Adrenal gland (tissue), 5 donors: ENCODE measurements at regions not wholly inside any gene's neighbourhood (a gene's known extent, or its start where the extent isn't known, plus 50 kb on each side); places are given as distances from the start of the nearest gene placed in this dataset.
"Not testable (repeated sequence)": the region's sequence is repeated elsewhere in the genome, so short reads cannot be mapped to it uniquely, and the experiment has no call there.

Experiments
- POLR2A ChIP-seq, 2 donors: fragments of 450-650 bp; IDR thresholded peaks; one replicate each; pipeline ENCODE4 v1.6.1; 2017; ENCODE audit warnings: antibody characterized with exemption in 2 of 2, mild to moderate bottlenecking in 2 of 2, moderate library complexity in 1 of 2
- TF ChIP-seq, protein P1 (sequence below), 6 experiments: fragments of 450-650 bp in 4 of 6; fragments of 200-600 bp in 2 of 6; sonication (generic) in 1 of 6; IDR thresholded peaks; 1 replicate in 5 of 6; 2 replicates in 1 of 6; pipeline versions ENCODE4 v1.5.1 to v1.8.0; 2016 to 2021; ENCODE audit warnings: antibody characterized with exemption in 6 of 6, mild to moderate bottlenecking in 2 of 6, moderate library complexity in 1 of 6
- donor health status: DM: no; HTN: no; CAD: no.

DNA sequence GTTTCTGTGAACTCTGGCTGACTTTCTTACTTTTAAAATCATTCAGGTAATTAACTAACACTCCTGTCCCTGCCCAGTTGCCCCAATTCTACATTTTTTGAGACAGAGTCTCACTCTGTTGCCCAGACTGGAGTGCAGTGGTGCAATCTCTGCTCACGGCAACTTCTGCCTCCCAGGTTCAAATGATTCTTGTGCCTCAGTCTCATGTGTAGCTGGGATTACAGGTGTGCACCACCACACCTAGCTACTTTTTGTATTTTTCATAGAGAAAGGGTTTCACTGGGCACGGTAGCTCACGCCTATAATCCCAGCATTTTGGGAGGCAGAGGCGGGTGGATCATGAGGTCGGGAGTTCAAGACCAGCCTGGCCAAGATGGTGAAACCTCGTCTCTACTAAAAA is 66.2 kb upstream of the MED13 start:
- TF ChIP-seq, protein P1, sequence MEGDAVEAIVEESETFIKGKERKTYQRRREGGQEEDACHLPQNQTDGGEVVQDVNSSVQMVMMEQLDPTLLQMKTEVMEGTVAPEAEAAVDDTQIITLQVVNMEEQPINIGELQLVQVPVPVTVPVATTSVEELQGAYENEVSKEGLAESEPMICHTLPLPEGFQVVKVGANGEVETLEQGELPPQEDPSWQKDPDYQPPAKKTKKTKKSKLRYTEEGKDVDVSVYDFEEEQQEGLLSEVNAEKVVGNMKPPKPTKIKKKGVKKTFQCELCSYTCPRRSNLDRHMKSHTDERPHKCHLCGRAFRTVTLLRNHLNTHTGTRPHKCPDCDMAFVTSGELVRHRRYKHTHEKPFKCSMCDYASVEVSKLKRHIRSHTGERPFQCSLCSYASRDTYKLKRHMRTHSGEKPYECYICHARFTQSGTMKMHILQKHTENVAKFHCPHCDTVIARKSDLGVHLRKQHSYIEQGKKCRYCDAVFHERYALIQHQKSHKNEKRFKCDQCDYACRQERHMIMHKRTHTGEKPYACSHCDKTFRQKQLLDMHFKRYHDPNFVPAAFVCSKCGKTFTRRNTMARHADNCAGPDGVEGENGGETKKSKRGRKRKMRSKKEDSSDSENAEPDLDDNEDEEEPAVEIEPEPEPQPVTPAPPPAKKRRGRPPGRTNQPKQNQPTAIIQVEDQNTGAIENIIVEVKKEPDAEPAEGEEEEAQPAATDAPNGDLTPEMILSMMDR (IDR thresholded peaks at IDR 0.05): not testable (repeated sequence)
- not testable (repeated sequence) for TF ChIP-seq POLR2A (IDR thresholded peaks at IDR 0.05)
